HG03135 (cell line): ENCODE measurements at regions not wholly inside any gene's neighbourhood (a gene's known extent, or its start where the extent isn't known, plus 50 kb on each side); places are given as distances from the start of the nearest gene placed in this dataset.
"Not testable (repeated sequence)": the region's sequence is repeated elsewhere in the genome, so short reads cannot be mapped to it uniquely, and the experiment has no call there.

Source experiments
- ATAC-seq: cut with Tn5 transposase; IDR thresholded peaks from one replicate; pipeline ENCODE4 v1.9.1; 2021; ENCODE audit warnings: mild to moderate bottlenecking, moderate library complexity; ENCODE audit not compliant: unreplicated experiment

GRCh38 chr2:142509401-142509800 is 368.1 kb upstream of the KYNU start:
- no peak for ATAC-seq

- no peak for ATAC-seq
Observed at GRCh38 chr2:142504754-142505153, 372.7 kb upstream of the KYNU start.

- no peak for ATAC-seq
Observed at GRCh38 chr2:142502402-142502801, 371.6 kb upstream of the LRP1B start.

GRCh38 chr2:142495141-142495540 is 364.3 kb upstream of the LRP1B start:
- ATAC-seq: no peak

- not testable (repeated sequence) for ATAC-seq
Observed at GRCh38 chr2:142489631-142490030, 358.8 kb upstream of the LRP1B start.

DNA sequence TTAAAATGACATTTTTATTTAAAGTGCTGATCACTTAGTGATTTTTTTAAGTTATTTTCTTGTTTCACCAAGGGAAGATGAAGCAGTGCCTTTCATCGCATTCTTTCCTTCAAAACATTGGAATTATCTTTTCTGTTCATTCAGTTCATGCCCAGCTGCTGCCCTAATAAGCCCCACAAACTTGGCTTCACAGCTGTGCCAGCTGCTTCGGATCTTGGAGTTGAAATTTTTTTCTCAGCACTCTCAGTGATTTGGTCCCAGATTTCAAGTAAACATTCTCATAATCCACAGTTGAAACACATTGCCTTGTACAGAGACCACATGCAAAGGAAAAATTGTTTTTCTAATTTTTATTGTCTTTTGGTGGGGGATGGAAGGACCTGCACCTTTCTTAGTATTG is 353.3 kb upstream of the LRP1B start:
- ATAC-seq: no peak

- ATAC-seq: no peak
Observed at GRCh38 chr2:142483653-142484052, 352.8 kb upstream of the LRP1B start.

GRCh38 chr2:142478206-142478605 is 347.4 kb upstream of the LRP1B start:
- ATAC-seq: no peak

GRCh38 chr2:142472382-142472781 is 341.6 kb upstream of the LRP1B start:
- ATAC-seq: no peak

GRCh38 chr2:142467321-142467720 is 336.5 kb upstream of the LRP1B start:
- no peak for ATAC-seq

DNA sequence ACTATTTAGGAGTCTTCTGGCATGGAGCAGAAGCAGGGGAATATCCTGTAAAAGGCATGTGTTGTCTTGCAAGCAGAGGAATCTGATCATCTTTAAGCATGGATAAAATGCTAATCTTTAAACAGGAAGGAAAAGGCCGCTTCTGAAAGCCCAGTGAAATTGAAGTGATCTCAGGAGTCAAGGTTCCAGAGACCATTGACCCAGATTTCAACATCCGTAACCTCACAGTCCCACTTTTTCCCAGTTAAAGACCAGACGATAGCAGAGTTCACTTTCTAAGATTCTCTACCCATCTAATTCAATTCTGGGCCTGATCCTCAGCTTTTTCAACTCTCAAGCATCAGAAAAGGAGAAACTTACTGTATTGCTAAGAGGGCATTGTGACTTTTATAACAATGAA is 332.2 kb upstream of the LRP1B start:
- no peak for ATAC-seq

- ATAC-seq: no peak
Observed at GRCh38 chr2:142462306-142462705, 331.5 kb upstream of the LRP1B start.

DNA sequence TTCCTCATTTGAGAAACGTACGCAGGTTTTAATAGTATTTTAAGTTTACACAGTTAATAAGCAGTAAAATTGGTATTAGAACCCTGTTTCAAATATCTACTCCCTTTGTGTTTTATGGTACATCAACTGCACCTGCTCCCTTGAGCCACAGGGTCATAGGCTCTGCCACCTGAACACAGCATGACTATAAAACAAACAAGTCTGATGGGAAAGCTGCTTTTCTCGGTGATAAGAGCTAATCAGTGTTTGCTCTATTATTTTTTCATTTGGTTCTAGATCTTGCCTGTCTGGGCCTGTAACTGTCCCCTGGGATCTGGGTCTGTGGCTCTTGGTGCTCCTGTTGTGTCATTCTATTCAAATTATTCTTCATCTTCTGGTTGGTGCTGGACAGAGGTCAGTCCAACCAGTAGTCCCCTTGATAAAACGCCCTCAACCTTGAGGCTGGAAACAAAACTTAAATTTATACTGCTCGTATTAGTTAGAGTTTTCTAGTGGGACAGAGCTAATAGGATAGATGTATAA is 314.8 kb upstream of the LRP1B start:
- ATAC-seq: no peak

GRCh38 chr2:142445023-142445422 is 314.2 kb upstream of the LRP1B start:
- no peak for ATAC-seq

- no peak for ATAC-seq
Observed at GRCh38 chr2:142435847-142436246, 305.0 kb upstream of the LRP1B start.

GRCh38 chr2:142426064-142426463 is 295.2 kb upstream of the LRP1B start:
- ATAC-seq: no peak

DNA sequence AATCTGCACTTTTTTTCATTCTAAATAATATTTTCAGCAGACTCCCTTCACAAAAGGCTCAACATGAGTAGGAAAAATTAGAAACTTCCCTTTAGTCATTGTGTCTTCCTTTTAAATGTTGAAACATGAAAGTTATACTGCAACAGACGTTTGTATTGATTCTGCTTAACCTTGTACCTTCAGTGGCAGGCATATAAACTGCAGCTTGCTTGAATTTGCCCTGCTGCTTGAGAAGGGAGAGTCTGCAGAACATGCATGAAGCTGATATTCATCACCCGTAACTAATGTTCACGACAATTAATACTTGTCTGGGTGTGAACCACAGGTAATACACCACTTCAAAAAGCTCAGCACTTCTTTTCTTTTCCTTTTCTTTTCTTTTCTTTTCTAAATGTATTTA is 294.7 kb upstream of the LRP1B start:
- no peak for ATAC-seq

- no peak for ATAC-seq
Observed at GRCh38 chr2:142423603-142424002, 292.8 kb upstream of the LRP1B start.

DNA sequence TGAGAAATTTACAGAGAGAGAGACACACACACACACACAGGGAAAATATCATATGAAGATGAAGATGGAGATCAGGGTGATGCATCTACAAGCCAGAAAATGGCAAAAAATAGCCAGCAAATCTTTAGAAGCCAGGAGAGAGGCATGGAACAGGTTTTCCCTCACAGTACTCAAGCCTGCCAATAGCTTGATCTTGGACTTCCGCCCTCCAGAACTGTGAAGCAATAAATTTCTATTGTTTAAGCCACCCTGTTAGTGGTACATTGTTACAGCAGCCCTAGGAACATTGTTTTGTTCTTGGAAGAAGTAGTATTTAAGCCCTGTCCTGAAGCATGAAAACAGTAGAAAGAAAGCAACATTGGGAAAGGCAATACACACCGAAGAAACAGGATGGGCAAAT is 292.0 kb upstream of the LRP1B start:
- no peak for ATAC-seq

GRCh38 chr2:142422041-142422440 is 291.2 kb upstream of the LRP1B start:
- ATAC-seq: no peak

DNA sequence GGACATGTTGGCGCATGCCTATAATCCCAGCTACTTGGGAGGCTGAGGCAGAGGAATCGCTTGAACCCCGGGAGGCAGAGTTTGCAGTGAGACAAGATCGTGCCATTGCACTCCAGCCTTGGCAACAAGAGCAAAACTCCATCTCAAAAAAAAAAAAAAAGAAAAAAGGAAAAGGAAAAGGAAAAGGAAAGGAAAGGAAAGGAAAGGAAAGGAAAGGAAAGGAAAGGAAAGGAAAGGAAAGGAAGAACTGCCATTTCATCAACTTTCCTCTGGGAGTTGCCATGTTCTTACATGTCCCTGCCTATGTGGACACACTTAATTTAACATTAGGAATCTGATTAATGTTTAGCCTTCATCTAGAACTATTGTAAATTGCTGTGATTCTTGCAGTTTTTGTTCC is 287.9 kb upstream of the LRP1B start:
- not testable (repeated sequence) for ATAC-seq

DNA sequence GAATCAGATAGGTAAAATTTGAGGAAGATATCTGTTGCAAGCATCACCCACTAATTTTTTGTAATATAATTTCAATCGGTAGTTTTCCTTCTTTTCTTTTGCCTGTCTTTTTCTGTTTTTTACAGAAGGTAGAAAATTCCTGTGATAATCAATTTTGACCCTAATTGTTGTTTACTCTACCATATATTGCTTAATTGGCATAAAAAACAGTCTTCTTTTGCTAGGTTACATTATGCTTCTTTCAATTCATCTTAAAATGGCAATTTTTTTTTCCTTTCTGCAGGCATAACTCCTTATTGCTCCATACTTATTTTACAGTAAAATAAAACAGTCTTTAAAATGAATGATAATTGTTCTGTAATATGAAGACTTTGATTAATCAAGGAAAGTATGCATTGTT is 286.2 kb upstream of the LRP1B start:
- ATAC-seq: no peak

GRCh38 chr2:142415461-142415860 is 284.6 kb upstream of the LRP1B start:
- ATAC-seq: no peak

DNA sequence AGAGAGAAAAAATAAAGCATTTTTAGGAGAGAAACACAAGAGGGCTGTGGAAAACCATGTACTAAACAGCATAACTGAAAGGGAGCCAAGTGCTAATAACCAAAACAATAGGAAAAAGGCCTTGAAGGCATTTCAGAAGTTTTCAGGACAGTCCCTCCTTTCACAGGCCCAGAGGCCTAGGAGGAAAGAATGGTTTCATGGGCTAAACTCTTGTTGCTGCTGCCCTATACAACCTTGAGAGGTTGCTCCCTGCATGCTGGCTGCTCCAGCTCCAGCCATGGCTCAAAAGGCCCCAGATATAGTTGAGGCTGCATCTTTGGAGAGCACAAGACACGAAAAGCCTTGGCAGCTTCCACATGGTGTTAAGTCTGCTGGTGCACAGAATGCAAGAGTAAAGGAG is 267.4 kb upstream of the LRP1B start:
- ATAC-seq: no peak
